ENCODE measurements at regions not wholly inside any gene's neighbourhood (a gene's known extent, or its start where the extent isn't known, plus 50 kb on each side); places are given as distances from the start of the nearest gene placed in this dataset.

DNA sequence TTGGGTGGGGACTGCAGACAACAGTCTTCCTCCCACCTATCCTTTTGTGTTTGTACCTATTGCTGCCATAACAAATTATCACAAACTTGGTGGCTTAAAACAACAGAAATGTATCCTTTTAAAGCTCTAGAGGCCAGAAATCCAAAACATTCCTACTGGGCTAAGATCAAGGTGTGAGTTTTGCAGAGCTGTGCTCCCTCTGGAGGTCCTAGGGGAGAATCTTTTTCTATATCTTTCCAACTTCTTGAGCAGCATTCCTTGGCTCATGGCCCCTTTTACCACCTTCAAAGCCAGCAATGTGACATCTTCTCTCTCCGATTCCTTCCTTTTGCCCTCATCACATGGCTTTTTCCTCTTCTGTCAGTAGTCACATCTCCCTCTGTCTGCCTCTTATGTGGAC is 190.6 kb downstream of the TTC8 start:
- no peak for DNase-seq

DNA sequence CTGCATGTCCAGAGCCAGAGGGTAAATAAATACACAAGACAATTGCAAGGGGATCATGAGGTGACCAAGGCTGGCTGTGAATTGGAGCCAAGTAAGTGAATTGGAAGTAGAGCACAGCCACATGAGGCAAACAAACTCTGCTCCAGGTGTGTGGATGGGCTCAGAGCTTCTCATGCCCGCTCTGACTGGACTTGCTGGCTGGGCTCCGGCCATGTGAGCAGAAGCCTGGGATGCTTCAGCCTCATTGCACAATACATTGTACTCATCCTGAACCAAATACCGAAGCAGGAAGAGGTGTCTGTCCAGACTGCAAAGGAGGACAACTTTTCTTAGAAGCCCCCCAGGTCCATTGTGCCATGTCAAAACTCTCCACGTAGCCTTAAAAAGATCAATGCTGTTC is 193.0 kb downstream of the TTC8 start:
- DNase-seq, result no peak

DNA sequence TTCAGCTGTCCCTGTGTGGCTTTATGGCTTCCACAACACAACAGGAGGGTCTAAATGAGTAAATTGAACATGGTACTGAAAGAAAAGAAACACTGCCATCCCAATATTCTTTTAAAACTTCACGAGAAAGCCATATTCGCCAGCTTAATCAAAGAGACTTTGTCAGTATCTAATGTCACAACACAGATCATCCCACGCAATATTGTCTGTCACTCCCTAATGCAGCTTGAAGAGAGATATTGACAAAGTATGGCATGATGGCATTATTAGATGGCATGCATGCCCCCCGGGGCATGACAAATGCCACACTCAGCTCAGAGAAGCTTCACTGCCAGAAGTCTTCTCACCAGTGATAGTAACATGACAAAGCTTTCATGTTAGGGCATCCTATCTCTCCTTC is 197.8 kb downstream of the TTC8 start:
- DNase-seq, result no peak

DNA sequence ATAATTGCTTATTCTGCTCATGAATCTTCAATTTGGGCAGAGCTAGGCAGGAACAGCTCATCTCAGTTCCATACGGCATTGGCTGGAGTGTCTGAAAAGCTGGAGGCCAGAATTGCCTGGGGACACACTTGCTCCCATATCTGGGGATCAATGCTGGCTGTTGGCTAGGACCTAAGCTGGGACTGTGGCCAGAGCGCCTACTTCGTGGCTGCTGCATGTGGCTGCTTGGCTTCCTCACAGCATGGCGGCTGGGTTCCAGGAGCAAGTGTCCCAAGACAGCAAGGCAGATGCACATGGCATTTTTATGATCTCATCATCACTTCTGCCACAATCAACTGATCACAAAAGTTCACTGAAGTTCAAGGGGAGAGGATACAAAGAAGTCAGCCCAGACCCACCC is 200.2 kb downstream of the TTC8 start:
- DNase-seq, result peak in 1 of 3 donors; percentile 51

DNA sequence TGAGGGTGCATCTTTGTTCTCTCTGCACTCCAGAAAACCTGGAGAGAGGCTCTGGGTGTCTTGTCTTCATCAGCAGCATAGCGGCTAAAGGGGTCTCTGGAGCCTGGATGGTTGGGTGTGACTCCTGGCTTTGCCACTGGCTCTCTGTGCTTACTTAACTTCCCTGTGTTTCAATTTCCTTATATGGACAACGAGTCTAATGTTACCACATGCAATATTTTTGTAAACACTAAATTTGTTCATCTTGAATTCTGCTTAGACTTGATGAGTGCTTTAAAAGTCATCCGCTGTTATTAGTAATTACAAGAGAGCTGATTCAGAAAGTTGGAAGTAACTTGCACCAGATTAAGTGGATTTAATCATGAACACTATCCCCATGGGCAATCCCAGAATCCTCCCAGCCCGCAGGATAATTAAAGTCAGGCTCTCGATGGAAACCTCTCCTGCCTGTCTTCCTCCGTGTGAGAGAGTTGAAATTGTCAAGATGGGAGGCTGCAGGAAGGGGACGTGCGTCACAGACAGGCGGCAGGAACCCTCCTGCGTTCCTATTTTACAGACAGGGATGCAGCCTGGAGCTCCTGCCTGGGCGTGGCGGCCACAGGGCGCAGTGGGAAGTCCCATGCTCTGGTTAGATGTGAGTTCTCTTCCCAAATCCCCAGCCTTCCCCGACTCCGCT is 201.2 kb downstream of the TTC8 start:
- peak in 2 of 3 donors; percentile 68 to 85 for DNase-seq

DNA sequence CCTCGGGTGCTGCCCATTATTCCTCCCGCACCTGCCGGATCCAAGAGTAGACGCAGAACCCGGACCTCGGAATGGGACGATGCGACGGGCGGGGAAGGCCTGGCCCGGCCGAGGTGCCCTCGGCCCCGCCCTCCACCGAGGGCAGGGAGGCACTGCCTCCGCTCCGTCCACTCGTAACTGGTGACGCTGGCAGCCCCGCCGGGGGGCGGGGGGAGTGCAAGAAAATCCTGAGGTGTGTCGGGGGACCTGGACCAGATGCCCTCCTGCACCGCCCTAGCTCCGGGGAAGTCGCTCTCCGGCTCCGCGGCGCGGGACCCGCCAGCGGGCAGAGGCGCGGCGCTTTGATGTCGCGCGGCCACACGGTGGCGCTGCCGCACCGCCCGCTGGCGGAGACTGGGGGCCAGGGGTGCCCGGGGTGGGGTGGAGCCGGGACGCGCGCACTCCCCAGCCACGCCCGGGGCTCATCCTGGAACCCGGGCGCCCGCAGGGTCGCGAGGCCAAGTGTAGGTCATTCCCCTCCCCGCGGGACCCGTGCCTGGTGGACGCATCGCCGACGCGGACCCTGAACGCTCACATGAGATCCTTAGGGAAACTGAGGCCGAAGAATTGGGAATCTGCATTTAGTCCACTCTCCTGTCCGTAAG is 202.8 kb downstream of the TTC8 start:
- peak; percentile 41 to 79 (median 69) for DNase-seq

DNA sequence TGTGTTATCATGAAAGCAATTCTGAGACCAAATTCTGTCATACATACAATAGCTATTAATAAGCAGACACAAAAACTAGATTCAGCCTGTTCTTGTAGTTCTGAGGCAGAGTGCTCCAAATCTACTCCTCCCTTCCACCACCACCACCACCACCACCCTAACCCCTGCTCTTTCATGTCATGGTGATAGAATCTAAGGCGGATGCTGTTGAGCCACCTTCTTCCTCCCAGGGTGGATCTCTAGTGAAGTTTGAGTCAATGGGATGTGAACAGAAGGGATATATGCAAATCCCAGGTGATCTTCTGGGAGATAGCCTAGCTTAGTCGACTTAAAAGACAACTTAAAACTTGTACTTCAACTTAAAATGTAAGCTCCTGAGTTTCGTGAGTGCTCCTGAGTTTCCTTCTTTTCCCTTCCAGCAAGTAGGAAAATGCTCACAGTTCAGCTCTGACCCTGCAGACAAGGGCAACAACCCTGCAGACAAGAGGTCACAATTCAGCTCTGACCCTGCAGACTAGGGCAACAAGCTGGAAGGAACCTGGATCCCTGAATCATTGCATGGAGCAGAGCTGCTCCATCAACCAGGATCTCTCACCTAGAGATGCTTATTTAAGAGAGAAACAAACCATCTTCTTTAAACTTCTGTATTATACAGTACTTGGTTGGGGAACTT is 204.1 kb downstream of the TTC8 start:
- no peak for DNase-seq

DNA sequence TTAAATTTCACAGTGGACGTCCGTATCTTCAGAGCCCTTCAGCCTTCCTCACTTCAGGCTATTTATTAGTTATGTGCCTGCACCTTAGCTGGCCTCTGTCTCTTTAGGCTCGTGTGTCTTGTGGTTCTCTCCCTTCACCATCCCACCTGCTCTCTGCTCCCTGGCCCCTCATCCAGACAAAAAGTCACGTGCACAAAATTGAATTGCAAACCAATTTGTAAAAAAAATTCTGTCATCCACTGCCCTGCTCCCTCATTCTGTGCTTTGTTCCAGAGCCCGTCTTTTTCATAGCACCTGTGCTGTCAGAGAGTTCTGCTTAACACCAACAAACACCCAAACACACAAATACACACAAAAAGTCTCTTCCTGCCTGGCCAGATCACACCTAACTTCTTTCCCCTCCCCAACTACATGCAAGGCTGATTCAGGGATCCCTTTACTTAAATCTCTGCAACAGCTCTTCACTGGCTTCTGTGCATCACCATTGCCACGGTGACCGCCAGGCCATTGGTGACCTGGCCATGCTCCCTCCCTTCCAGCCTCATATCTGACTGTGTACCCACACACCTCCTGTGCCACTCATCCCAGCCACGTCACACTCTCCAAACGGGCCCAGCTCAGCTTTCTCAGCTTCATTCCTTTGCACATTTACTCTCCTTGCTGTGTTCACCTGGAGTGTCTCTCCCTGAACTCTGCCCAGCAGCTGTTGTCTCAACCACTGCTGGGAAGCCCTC is 205.7 kb downstream of the TTC8 start:
- no peak for DNase-seq

DNA sequence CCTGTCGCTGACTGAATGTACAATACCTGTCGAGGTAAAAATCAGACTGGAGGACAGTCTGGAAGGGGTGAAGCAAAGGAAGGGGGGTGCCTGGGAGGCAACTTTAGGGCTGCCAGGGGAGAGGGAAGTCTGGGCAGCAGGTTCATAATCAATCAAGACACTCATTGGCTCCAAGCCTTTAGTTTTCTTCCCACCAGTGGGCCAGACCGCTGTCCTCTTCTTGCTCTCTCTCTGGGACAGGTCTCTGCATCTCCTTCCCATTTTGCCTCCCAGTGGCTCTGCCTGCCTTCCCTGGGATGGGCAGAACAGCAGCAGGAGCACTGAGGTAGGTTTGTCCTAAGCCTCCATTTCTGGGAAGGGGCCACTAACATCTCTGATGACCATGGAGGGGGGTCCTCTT is 206.5 kb downstream of the TTC8 start:
- DNase-seq, result no peak

DNA sequence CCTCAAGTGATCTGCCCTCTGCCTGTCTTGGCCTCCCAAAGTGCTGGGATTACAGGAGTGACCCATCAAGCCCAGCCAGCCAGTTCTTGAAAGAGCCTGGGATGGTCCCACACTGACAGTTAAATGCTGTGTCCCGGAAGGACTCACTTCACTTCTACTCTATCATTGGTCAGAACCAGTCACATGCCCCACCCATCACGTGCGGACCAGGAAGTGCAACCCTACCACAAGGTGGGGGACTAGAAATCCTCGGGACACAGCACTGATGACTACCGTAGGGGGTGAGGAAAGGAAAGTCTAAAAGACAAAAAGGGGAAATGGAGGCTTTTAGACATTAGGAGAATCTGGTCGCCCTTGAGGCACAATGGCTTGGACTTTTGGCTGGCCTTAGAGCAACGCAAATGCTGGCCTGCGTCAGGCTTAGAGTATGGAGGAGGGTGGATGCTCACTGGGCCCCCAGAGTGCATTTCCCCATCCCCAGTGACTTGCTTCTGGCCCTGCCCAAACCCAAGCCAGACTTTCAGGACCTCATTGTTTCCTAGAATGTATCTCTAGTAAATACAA is 207.7 kb downstream of the TTC8 start:
- no peak for DNase-seq

DNA sequence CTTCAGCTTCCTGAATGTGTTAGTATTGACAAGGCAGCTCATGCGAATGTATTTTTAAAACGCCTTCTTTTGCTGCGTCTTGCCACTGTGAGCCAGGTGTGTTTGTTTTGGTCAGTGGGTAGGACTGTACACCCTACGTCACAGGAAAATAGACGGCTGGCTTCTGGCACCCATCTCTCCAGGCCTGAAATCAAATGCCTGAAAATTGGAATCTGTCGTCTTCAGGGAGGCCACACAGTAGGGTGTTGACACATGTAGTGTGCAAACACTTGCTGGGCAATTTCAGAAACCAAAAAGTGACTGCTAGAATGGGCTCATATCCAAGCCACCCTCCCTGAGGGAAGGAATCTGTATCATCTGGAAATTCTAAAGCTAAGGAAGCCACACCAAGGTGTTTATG is 209.3 kb downstream of the TTC8 start:
- no peak for DNase-seq

DNA sequence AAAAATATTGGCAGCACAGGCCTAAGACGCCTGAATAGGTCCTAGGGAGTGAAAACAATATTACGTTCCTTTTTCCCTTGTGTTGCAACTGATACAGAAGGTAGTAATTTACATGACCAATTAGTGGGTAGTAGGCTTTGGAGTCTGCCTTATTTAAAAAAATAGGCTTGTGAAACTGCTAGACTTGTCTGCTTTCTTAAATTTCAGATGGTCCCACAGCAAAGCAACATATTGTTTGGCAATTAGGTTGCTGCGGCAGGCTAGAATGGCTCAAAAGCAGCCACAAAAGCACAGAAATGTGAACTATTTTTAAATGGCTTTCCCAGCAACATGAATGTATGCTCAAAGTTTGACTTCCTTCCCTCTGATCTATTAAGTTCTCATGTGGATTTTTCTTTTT is 211.9 kb downstream of the TTC8 start:
- DNase-seq, result peak in 1 of 3 donors; percentile 36

DNA sequence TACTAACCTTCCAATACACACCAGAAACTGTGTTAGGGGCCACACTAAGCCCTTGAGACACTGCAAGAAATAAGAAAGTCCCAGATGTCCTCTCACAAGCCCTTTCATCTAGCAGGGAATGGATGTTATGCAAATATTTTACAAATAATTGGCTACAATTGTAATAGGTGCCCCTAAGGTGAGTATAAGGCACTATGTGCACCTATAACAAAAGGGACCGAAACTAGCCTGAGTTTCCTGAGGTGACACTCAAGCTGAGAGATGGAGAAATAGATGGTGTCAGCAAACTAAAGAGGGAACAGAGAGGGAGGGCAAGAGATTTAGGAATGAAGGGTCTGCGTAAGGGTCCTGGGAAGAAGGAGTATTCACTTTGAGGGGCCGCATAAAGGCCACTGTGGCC is 212.6 kb downstream of the TTC8 start:
- DNase-seq, result no peak

DNA sequence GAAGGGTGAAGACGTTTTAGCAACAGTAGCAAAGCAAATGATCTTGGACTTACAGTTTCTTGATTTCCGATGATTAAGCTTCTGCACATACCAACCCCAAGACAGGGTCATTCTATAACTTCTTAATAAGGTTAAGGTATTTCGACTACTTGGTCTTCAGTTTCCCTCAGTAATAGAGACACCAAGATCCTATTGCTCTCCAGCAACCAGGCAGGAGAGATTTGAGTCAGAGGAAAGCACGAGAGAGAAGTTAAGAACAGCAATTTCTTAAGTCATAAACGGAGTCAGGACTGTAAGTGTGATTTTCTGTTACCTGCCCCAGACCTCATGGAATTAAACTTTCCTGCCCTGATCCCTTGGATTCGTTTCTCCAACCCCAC is 215.6 kb downstream of the TTC8 start:
- no peak for DNase-seq

DNA sequence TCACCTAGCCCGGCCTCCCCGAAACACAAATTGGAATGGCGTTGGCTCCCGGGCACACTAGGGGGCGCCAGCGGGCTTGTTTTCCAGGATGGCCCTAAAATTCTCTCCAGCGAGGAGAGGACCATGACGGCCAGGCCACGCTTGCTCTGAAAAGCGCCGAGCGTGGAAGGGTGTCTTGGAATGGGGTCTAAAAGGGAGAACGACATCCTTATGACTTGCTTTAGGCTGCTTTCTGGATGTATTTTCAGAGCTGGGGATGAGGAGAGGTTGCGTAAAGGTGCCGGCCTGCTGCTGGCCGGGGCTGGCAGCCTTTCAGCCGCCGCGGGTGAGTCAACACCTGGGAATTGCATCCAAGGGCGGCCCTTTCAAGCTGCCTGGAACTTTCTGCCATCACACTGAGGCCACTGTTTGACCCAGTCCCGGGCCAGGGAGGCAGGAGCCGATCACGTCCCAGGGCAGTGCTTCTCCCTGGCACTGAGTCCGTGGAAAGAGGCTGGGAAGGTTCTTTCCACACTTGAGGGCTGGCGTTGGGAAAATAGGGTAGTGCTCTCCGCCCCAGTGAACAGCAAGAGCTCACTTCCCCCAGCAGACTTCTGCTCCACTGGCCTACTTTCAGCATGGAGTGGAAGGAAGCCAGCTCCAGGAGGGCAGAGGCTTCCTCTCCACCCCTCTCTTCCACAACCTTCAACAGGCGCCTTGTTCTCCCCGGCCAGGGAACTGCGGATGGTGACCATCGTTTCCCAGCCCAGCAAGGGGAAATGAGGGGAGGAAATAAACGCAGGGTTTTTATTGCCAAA is 216.2 kb downstream of the TTC8 start:
- DNase-seq, result peak; percentile 86 to 96 (median 94)

DNA sequence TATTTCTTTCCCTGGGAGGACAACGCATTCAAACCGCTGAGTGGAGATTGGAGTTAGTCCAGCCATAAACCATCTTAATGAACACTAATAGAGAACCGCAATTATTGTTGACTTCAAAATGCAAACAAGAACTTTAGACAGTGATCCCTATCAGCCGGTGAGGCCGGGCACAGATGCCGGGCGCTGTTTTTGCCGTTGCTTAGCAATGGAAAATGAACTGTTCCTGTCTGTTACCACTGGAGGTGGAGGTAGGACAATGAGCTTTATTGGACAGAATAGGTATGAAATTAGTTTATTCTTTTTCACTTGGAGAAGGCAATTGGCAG is 216.8 kb downstream of the TTC8 start:
- no peak for DNase-seq

DNA sequence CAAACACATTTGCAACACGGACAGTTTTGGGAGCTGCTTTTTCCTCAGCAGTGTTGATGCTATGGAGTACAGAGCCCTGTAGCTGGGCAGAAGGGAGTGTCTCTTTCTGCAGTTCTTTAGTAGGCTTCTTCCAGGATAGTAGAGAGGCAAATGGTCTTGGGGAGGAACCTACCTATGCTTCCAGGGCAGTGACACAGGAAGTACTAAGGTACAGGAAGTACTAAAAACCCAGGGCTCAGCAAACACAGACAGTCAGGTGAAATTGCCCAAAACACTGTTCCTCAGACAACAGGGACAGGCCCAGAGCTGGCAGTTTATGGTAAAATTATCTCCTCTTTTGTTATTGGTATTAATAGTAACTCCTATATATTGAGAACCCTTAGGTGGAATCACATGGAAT is 217.6 kb downstream of the TTC8 start:
- no peak for DNase-seq

DNA sequence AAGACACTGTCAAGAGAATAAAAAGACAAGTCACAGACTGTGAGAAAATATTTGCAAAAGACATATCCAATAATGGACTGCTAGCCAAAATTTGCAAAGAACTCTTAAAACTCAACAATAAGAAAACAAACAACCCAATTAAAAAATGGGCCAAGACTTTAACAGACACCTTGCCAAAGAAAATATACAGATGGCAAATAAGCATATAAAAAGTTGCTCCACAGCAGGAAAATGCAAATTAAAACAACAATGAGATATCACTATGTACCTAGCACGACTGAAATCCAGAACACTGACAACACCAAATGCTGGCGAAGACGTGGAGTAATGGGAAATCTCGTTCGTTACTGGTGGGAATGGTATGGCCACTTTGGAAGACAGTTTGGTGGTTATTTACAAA is 228.9 kb downstream of the TTC8 start:
- DNase-seq, result no peak

DNA sequence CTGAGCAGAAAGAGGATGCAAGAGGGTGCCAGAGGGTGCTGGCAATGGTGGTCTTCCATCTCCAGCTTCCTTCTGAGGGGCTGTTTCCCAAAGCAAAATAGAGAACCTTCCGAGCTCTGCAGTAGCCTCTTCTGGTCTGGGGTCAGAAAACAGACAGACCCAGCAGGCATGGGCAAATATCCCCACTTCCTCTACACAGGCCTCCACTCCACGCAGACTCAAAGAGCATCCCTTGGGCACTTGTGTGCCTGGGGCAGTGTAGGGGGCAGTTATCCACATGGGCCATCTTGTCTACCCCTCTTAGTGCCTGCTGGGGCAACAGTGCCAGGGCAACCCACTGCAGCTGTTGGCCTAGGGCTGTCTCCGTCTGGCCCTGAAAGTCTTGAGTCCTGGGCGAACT is 231.9 kb downstream of the TTC8 start:
- no peak for DNase-seq

DNA sequence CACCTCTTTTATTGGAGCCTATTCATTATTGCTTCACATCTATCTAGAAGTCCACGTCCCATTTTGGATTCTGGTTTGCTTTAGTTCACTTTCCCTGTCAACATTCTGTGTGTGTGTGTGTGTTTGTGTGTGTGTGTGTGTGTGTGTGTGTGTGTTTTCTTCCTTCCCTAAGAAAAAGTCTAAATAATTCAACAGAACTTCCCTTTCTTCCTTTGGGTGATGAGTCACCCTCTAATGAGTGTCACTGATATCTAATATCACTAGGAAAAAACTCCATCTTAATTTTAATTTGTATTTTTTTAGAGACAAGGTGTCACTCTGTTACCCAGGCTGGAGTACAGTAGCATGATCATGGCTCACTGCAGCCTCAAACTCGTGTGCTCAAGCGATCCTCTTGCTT is 234.2 kb downstream of the TTC8 start:
- DNase-seq, result no peak

DNA sequence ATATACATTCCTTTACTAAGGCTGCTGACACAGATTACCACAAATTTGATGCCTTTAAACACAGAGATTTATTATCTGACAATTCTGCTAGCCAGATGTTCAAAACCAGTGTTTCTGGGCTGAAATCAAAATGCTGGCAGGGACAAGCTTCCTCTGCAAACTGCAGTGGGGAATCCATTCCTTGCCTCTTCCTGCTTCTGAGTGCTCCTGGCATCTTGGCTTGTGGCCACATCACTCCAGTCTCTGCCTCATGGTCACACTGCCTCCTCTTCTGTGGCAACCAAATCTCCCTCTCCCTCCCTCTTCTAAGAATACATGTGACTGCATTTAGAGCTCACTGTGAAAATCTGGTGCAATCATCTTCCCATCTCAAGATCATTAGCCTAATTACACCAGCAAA is 235.7 kb downstream of the TTC8 start:
- no peak for DNase-seq

DNA sequence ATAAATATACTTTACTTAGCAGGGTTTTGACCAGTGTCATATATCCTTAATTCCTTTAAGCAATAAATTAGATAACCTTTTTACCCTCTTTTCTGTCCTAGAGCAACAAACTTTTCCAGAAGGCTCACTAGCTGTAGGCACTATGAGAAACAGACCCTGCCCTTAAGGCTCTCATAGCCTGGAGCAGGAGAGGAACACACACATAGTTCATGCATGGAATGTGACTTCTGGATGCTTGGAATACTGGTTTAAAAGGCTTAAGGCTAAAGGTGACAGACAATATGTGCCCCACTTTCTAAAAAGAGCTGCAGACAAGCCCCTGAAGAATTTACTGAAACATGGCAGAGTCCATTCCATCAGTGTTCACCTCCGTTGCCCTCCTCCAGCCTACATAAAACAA is 237.2 kb downstream of the TTC8 start:
- DNase-seq, result no peak
